Endothelial cell of umbilical vein (primary cell): ENCODE measurements at regions not wholly inside any gene's neighbourhood (a gene's known extent, or its start where the extent isn't known, plus 50 kb on each side); places are given as distances from the start of the nearest gene placed in this dataset.

Experiments used
- EZH2 ChIP-seq: IDR thresholded peaks from 2 replicates; pipeline ENCODE4 v1.6.1; 2012; ENCODE audit warnings: borderline replicate concordance, low read depth, mild to moderate bottlenecking, moderate library complexity, low read length, inconsistent platforms; ENCODE audit not compliant: severe bottlenecking
- FOS ChIP-seq: IDR thresholded peaks from 2 replicates; pipeline ENCODE4 v1.6.1; 2011; ENCODE audit warnings: mild to moderate bottlenecking, low read length, moderate library complexity, borderline replicate concordance; ENCODE audit not compliant: insufficient read depth
- GATA2 ChIP-seq: IDR thresholded peaks from 2 replicates; pipeline ENCODE4 v1.7.0; 2011; ENCODE audit warnings: low read depth, mild to moderate bottlenecking, moderate library complexity, mixed read lengths, low read length; ENCODE audit not compliant: insufficient read length, insufficient read depth
- JUN ChIP-seq: IDR thresholded peaks from 2 replicates; pipeline ENCODE4 v1.6.1; 2011; ENCODE audit warnings: borderline replicate concordance, low read depth; ENCODE audit not compliant: insufficient read length, insufficient read depth
- MAX ChIP-seq: IDR thresholded peaks from 2 replicates; pipeline ENCODE4 v1.6.1; 2011; ENCODE audit not compliant: insufficient read depth, insufficient read length
- MYC ChIP-seq: IDR thresholded peaks from one replicate; pipeline ENCODE4 v1.6.1; 2011; ENCODE audit warnings: mild to moderate bottlenecking, low read depth, low read length
- POLR2A ChIP-seq: IDR thresholded peaks from 2 replicates; pipeline ENCODE4 v1.6.1; 2012; ENCODE audit warnings: low read depth, mild to moderate bottlenecking, control low read depth, low read length
- POLR2AphosphoS5 ChIP-seq: IDR thresholded peaks from 2 replicates; pipeline ENCODE4 v1.6.1; 2012; ENCODE audit warnings: low read depth, mild to moderate bottlenecking, control low read depth, low read length, moderate library complexity; ENCODE audit not compliant: insufficient read depth
- TF ChIP-seq, protein P1 (sequence below), 2 donors: IDR thresholded peaks; 1 replicate in 1 of 2; 2 replicates in 1 of 2; pipeline ENCODE4 v1.5.1; 2011; ENCODE audit warnings: low read length in 2 of 2, mild to moderate bottlenecking in 2 of 2, moderate library complexity in 2 of 2, control low read depth in 1 of 2, inconsistent platforms in 1 of 2, low read depth in 1 of 2; ENCODE audit not compliant: insufficient read depth in 1 of 2; ENCODE audit errors: extremely low read depth in 1 of 2

- TF ChIP-seq, protein P1, sequence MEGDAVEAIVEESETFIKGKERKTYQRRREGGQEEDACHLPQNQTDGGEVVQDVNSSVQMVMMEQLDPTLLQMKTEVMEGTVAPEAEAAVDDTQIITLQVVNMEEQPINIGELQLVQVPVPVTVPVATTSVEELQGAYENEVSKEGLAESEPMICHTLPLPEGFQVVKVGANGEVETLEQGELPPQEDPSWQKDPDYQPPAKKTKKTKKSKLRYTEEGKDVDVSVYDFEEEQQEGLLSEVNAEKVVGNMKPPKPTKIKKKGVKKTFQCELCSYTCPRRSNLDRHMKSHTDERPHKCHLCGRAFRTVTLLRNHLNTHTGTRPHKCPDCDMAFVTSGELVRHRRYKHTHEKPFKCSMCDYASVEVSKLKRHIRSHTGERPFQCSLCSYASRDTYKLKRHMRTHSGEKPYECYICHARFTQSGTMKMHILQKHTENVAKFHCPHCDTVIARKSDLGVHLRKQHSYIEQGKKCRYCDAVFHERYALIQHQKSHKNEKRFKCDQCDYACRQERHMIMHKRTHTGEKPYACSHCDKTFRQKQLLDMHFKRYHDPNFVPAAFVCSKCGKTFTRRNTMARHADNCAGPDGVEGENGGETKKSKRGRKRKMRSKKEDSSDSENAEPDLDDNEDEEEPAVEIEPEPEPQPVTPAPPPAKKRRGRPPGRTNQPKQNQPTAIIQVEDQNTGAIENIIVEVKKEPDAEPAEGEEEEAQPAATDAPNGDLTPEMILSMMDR (IDR thresholded peaks at IDR 0.05; ENCODE audit: extremely low read depth in 1 of 2, insufficient read depth in 1 of 2, low read depth in 1 of 2, low read length in 2 of 2), result no peak
- no peak for TF ChIP-seq EZH2
- no peak for TF ChIP-seq POLR2A
- TF ChIP-seq POLR2AphosphoS5, result no peak
- no peak for TF ChIP-seq JUN
- no peak for TF ChIP-seq MYC
- no peak for TF ChIP-seq FOS
- no peak for TF ChIP-seq GATA2
- TF ChIP-seq MAX, result no peak
These were observed 348.1 kb downstream of the FOXO1 start for GRCh38 chr13:40318366-40318765.
